T-helper 2 cell (primary cell): ENCODE measurements at regions not wholly inside any gene's neighbourhood (a gene's known extent, or its start where the extent isn't known, plus 50 kb on each side); places are given as distances from the start of the nearest gene placed in this dataset.

Source experiments
- DNase-seq, 5 experiments: peaks; one replicate each; pipeline versions ENCODE4 v3.0.0 to v3.0.0-alpha.2; 2012 to 2022

DNA sequence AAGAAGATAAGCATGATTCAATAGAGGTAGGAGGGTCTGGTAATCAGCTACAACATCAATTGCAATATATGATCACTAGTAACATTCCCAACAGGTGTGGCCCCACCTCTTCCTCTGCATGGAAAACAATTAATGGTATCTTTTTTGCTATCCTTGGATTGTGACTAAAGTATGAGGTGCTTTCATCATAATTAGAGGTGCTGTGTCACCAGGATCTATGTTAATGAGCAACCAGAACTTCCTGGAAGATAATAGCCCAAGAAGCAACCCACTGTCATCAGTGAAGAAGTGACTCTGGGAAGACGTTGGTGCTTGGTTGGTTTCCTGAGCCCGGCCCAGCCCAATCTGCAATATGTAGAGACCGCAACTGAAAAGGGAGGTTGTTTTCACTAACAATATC is 167.2 kb downstream of the SETD4 start:
- DNase-seq, result no peak

GRCh38 chr21:35886887-35887286 is 173.4 kb downstream of the SETD4 start:
- DNase-seq, result no peak

- DNase-seq, result no peak
Measured at GRCh38 chr21:35885942-35886541, 174.3 kb downstream of the SETD4 start.

GRCh38 chr21:35882791-35883240 is 177.5 kb downstream of the SETD4 start:
- DNase-seq, result no peak

DNA sequence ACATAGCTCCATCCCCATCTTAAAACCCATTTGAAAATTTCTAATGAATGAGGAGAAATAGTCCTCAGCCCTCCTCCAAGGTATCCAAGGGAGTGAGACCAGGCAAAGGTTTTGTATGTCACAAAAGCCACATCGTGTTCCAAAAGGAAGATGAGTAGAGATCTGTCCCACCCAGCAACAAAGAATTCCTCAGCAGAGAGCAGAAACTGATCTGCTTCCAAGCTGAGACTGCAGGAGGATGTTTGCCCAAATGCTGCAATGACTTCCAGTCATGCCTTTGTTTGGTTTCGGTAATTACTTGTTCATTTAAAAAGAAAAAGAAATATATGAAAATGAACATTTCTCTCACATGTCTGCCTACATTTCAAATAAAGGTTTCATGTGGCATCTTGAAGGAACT is 186.9 kb downstream of the SETD4 start:
- DNase-seq, result no peak

- DNase-seq, result no peak
Measured at GRCh38 chr21:35871906-35872305, 188.4 kb downstream of the SETD4 start.

DNA sequence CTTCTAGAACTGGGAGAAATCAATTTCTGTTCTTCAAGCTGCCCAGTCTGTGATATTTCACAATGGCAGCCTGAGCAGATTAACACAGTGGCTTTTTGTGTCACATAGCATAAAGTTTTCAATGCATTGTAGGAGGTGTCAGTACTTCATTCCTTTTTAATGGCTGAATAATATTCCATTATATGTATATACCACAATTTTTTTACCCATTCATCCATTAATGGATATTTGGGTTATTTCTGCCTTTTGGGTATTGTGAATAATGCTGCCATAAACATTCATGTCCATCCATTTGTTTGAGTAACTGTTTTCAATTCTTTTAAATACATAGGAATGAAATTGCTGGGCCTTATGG is 191.5 kb downstream of the SETD4 start:
- no peak for DNase-seq

GRCh38 chr21:35868005-35868868 is 192.1 kb downstream of the SETD4 start:
- no peak for DNase-seq

GRCh38 chr21:35864039-35864438 is 196.3 kb downstream of the SETD4 start:
- DNase-seq, result no peak

DNA sequence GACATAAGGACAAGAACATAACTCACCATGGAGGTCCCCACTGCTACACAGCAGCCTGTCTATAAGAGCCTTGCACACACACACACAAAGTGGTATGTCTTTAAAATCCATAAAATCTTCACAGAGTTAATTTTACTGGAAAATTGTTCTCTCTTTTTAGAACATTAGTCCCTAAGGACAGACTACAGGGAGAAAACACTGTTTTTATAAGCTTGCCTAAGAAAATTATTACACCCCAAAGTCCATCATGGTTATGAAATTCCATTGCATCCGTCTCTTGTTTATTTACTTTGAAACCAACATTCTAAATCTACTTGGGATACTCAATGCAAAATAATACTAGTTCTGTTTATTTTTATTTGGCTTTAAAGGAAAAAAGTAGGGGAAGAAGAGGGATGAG is 197.4 kb downstream of the SETD4 start:
- DNase-seq, result no peak

GRCh38 chr21:35861661-35862060 is 198.7 kb downstream of the SETD4 start:
- DNase-seq, result no peak

- DNase-seq, result no peak
Measured at GRCh38 chr21:35860189-35860869, 200.0 kb downstream of the SETD4 start.

- DNase-seq, result no peak
Measured at GRCh38 chr21:35859677-35860076, 200.6 kb downstream of the SETD4 start.

GRCh38 chr21:35857095-35857494 is 203.2 kb downstream of the SETD4 start:
- DNase-seq, result no peak

DNA sequence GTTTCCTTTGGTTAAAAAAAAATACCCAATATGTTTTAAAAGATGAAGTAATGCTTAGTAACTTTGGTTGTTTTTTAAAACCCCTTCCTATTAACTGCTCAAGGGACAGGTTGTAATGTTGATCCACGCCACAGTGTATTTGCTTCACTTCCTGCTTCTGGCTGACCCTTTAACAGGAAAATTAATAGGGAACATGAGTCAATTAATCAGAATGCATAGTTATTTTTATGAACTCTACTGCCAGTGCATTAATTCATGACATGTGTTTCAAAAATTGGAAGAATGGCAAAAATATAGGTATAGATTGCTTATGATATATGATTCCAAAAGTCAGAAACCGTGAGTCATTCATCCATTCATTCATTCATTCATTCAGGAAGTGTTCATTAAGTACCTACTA is 204.8 kb downstream of the SETD4 start:
- DNase-seq, result no peak

GRCh38 chr21:35854281-35854680 is 206.0 kb downstream of the SETD4 start:
- DNase-seq, result no peak

GRCh38 chr21:35853321-35854239 is 206.7 kb downstream of the SETD4 start:
- DNase-seq, result no peak

- no peak for DNase-seq
Measured at GRCh38 chr21:35852820-35853219, 207.5 kb downstream of the SETD4 start.

GRCh38 chr21:35850542-35851103 is 209.7 kb downstream of the SETD4 start:
- DNase-seq, result no peak

GRCh38 chr21:35850029-35850428 is 210.3 kb downstream of the SETD4 start:
- no peak for DNase-seq

DNA sequence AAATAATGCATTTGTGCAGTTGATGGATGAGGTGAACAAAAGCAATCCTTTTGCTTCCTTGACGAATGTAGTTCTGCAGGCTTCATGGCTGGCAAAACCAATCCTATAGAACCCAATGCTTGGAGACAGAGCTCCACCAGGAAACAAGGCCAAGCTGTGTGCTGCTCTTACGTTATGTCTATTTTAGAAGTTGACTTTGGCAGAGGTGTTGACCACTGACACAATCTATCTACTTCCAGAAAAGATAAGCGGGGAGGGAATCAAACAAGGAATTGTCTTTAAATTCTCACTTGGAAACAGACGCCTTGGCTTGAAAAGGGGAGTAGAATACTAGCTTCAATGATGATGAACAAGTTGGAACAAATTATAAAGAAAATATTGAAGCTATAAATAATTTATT is 211.2 kb downstream of the SETD4 start:
- no peak for DNase-seq

GRCh38 chr21:35843911-35844667 is 216.2 kb downstream of the SETD4 start:
- DNase-seq, result no peak
